ENCODE measurements at regions not wholly inside any gene's neighbourhood (a gene's known extent, or its start where the extent isn't known, plus 50 kb on each side); places are given as distances from the start of the nearest gene placed in this dataset.

DNA sequence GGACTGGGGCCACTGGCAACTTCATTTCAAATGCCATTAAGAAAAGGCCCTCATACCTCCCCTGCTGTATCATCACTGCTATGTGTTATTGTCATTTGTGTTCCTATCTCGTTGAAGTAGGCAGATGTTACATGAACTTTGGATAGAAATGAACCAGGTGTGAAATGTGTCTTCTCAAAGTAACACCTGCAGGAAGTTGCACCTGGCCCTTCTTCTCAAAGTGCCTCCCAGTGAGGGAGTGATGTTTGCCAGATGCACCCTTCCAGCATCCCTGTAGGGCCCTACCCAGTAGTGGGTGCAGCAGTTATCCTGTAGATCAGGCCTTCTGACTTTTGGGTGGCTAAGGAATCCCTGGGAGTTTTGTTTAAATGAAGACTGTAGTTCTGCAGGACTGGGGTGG is 197.7 kb upstream of the CTNNB1 start:
- Histone ChIP-seq H3K9me3 (ENCODE audit: control insufficient read depth, insufficient read depth, low read length) (no peaks in the 10 kb centered on the region), H3K36me3 (ENCODE audit: control insufficient read depth, insufficient read depth, low read length) (no peaks in the 10 kb centered on the region)

DNA sequence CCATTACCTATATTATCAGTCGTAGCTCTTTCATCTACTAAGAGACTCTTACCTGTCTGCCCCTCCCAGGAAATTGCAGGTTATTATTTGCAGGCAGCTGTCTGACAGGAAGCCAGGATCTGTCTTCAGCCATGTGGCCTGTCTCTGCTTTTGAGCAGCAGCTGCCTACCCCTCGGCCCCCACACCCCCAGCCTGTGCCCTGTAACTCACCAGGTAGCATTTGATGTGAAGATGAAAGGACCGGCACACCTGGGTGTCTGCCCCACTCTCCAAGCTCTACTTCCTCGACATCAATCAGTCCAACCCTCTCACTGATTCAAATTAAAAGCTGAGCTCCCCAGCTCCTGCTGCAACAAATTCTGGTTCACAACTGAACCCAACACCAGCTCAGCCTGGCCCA is 197.2 kb upstream of the CTNNB1 start:
- no peaks in the 10 kb centered on the region for H3K9me3 ChIP-seq (ENCODE audit: control insufficient read depth, insufficient read depth, low read length)
- H3K4me1 ChIP-seq (ENCODE audit: control insufficient read depth, insufficient read depth, low read length), result peaks cover 26% of the 10 kb centered on the region
- H3K36me3 ChIP-seq (ENCODE audit: control insufficient read depth, insufficient read depth, low read length), result no peaks in the 10 kb centered on the region
- H3K27ac ChIP-seq (ENCODE audit: low read depth, low read length), result no peak overlapping the region
- no peaks in the 10 kb centered on the region for H3K27me3 ChIP-seq (ENCODE audit: control insufficient read depth, insufficient read depth, low read length)
- H3K9ac ChIP-seq (ENCODE audit: low read depth, low read length), result no peak overlapping the region
- H3K4me3 ChIP-seq (ENCODE audit: low read depth, low read length), result no peak overlapping the region

More for the DNA sequence above, 197.7 kb upstream of the CTNNB1 start:
- Histone ChIP-seq H3K4me3 (ENCODE audit: low read depth, low read length) (no peak overlapping the region), H3K4me1 (ENCODE audit: control insufficient read depth, insufficient read depth, low read length) (peaks cover 31% of the 10 kb centered on the region), H3K27me3 (ENCODE audit: control insufficient read depth, insufficient read depth, low read length) (no peaks in the 10 kb centered on the region), H3K9ac (ENCODE audit: low read depth, low read length) (no peak overlapping the region), H3K27ac (ENCODE audit: low read depth, low read length) (no peak overlapping the region)

DNA sequence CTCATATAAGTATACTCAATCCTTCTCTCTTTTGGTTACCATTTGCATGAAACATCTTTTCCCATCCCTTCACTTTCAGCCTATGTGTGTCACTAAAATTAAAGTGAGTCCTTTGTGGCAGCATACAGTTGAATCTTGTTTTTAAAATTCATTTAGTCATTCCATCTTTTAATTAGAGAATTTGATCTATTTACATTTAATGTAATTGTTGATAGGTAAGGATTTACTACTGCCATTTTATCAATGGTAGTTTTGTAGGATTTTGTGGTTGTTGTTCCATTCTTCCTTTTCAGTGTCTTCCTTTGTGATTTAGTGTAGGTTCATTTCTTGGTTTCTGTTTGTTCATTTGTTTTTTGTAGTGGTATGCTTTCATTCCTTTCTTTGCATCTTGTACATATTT is 191.9 kb upstream of the CTNNB1 start:
- no peaks in the 10 kb centered on the region for H3K27me3 ChIP-seq (ENCODE audit: control insufficient read depth, insufficient read depth, low read length)
- H3K27ac ChIP-seq (ENCODE audit: low read depth, low read length), result no peak overlapping the region
- H3K4me1 ChIP-seq (ENCODE audit: control insufficient read depth, insufficient read depth, low read length), result no peaks in the 10 kb centered on the region
- no peaks in the 10 kb centered on the region for H3K36me3 ChIP-seq (ENCODE audit: control insufficient read depth, insufficient read depth, low read length)
- H3K4me3 ChIP-seq (ENCODE audit: low read depth, low read length), result no peak overlapping the region
- 0 out of 2 replicates have a peak, but pooled peaks cover 3% of the 10 kb centered on the region for H3K9me3 ChIP-seq (ENCODE audit: control insufficient read depth, insufficient read depth, low read length)
- no peak overlapping the region for H3K9ac ChIP-seq (ENCODE audit: low read depth, low read length)

DNA sequence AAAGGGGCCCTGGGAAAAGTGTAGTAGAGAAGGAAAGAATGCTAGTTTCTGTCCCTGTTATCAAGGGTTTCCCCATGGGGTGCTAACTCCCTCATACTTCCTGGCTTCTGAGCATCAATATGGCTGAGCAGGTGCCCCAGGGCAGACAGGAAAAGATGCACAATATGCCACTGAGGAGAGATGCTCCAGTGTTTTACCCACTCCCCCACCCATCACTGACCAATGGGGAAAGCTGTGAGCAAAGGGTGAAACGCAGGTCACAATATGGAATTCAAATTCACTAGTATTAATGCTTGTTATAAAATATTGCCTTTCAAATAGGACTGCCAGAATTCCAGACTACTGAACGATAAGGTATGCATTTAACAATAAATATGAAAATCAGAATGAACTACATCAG is 187.5 kb upstream of the CTNNB1 start:
- H3K36me3 ChIP-seq (ENCODE audit: control insufficient read depth, insufficient read depth, low read length), result no peaks in the 10 kb centered on the region
- no peaks in the 10 kb centered on the region for H3K27me3 ChIP-seq (ENCODE audit: control insufficient read depth, insufficient read depth, low read length)
- H3K9me3 ChIP-seq (ENCODE audit: control insufficient read depth, insufficient read depth, low read length), result 0 out of 2 replicates have a peak, but pooled peaks cover 3% of the 10 kb centered on the region
- H3K9ac ChIP-seq (ENCODE audit: low read depth, low read length), result no peak overlapping the region
- H3K4me1 ChIP-seq (ENCODE audit: control insufficient read depth, insufficient read depth, low read length), result 0 out of 2 replicates have a peak, but pooled peaks cover 4% of the 10 kb centered on the region
- no peak overlapping the region for H3K4me3 ChIP-seq (ENCODE audit: low read depth, low read length)
- H3K27ac ChIP-seq (ENCODE audit: low read depth, low read length), result no peak overlapping the region

DNA sequence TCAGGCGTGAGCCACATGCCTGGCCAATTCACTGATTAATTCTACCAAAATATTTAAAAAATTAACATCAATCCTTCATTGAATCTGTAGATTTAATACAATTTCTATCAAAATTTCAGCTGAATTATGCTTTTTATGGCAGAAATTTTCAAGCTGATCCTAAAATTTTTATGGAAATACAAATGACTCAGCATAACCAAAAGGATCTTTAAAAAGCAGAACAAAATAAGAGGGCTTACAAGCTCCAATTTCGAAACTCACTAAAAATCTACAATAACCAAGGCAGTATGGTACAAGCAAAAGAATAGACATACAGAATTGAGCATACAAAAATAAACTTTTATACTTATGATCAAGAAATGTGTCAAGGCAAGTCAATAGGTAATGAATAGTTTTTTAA is 180.4 kb upstream of the CTNNB1 start:
- no peaks in the 10 kb centered on the region for H3K36me3 ChIP-seq (ENCODE audit: control insufficient read depth, insufficient read depth, low read length)
- no peak overlapping the region for H3K9ac ChIP-seq (ENCODE audit: low read depth, low read length)
- no peaks in the 10 kb centered on the region for H3K9me3 ChIP-seq (ENCODE audit: control insufficient read depth, insufficient read depth, low read length)
- H3K4me1 ChIP-seq (ENCODE audit: control insufficient read depth, insufficient read depth, low read length), result 0 out of 2 replicates have a peak, but pooled peaks cover 4% of the 10 kb centered on the region
- no peak overlapping the region for H3K4me3 ChIP-seq (ENCODE audit: low read depth, low read length)
- no peaks in the 10 kb centered on the region for H3K27me3 ChIP-seq (ENCODE audit: control insufficient read depth, insufficient read depth, low read length)
- H3K27ac ChIP-seq (ENCODE audit: low read depth, low read length), result no peak overlapping the region

DNA sequence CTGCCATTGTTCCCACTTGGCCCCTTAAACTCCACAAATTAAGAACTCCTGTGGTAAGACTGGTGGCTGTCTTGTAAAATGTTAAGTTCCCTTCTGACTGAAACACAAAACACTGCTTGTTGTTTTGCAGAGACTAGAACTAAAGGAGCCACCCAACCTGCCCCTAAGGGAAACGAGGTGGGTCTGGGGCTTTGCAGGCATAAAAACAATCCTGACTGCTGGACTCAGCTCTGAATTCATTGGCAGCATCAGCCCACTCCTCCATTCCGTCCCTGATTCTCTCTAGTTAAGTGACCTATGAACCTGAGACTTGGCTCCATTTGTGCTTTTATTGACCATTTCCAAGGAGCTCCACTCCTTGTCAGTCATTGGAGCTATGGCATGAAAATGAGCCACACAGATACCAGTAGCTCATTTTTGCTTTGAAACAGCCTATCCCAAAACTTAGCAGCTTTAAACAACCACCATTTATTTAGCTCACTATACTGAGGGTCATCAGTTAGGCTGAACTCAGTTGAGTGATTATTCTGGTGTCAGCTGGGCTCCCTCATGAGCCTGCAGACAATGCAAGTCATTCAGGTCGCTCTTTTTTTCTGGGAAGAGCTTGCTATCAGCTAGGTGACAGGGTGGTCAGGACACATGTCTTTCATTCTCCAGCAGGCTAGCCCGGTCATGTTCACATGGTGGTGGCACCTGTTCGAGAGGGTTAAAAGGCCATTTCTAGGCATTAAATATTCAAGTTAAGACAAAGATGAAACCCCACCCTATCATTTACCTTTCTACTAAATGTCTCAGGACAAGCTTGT is 175.1 kb upstream of the CTNNB1 start:
- no peaks in the 10 kb centered on the region for H3K9me3 ChIP-seq (ENCODE audit: control insufficient read depth, insufficient read depth, low read length)
- no peaks in the 10 kb centered on the region for H3K27me3 ChIP-seq (ENCODE audit: control insufficient read depth, insufficient read depth, low read length)
- H3K4me1 ChIP-seq (ENCODE audit: control insufficient read depth, insufficient read depth, low read length), result no peaks in the 10 kb centered on the region
- H3K9ac ChIP-seq (ENCODE audit: low read depth, low read length), result no peak overlapping the region
- H3K36me3 ChIP-seq (ENCODE audit: control insufficient read depth, insufficient read depth, low read length), result no peaks in the 10 kb centered on the region
- H3K4me3 ChIP-seq (ENCODE audit: low read depth, low read length), result no peak overlapping the region
- no peak overlapping the region for H3K27ac ChIP-seq (ENCODE audit: low read depth, low read length)

DNA sequence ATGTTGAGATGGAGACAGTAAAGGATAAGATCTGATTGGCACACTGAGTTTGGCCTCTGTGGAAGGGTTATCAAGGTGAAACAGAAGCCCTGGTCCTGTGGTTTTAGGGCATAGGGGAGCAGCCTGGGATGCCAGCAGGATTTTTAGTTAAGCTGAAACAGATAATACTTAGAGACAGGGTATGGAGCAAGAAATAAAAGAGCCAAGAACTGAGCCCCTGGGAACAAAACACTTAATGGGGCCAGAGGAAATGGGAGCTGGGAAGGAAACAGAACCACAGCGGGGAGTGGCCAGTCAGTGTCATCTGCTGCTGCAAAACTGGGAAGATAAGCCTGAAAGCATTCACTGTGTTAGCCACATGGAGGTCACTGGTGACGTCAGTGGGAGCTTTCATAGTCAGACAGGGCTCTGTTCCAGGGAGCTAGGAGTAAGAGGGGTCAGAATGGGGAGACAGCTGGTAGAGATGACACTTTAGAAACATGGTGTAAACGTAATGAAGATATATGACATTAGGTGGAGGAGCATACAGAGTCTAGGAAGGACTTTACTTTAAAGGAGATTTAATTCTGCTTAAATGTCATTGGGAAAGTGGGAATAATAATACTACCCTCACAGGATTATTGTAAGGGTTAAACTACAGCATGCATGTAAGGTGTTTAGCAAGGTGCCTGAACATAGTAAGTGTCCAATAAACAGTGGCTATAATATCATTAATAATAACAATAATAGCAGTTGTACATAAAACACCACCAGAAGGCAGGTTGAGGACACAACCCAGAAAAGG is 172.7 kb upstream of the CTNNB1 start:
- Histone ChIP-seq H3K27ac (ENCODE audit: low read depth, low read length) (no peak overlapping the region), H3K27me3 (ENCODE audit: control insufficient read depth, insufficient read depth, low read length) (no peaks in the 10 kb centered on the region), H3K9me3 (ENCODE audit: control insufficient read depth, insufficient read depth, low read length) (no peaks in the 10 kb centered on the region), H3K4me1 (ENCODE audit: control insufficient read depth, insufficient read depth, low read length) (no peaks in the 10 kb centered on the region), H3K4me3 (ENCODE audit: low read depth, low read length) (no peak overlapping the region), H3K36me3 (ENCODE audit: control insufficient read depth, insufficient read depth, low read length) (no peaks in the 10 kb centered on the region), H3K9ac (ENCODE audit: low read depth, low read length) (no peak overlapping the region)

DNA sequence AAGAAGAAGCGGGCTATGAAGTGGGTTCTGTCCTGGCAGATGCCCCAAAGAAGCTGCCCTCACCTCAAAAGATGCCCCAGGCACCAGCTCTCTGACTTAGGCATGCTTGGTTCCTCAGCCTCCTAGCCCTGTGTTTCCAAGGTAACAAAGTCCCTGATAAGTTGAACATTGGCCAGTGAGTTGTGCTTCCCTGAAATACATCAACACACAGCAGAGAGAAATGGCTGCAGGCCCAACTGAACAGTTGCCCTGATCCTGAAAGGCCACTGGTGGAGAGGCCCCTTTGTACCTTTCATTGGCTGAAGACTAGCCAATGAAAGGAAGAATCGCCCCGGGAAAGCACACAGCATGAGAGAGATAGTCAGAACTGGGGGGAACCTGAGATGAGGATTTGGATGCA is 169.9 kb upstream of the CTNNB1 start:
- no peak overlapping the region for H3K4me3 ChIP-seq (ENCODE audit: low read depth, low read length)
- no peak overlapping the region for H3K9ac ChIP-seq (ENCODE audit: low read depth, low read length)
- H3K9me3 ChIP-seq (ENCODE audit: control insufficient read depth, insufficient read depth, low read length), result peaks cover 5% of the 10 kb centered on the region
- no peak overlapping the region for H3K27ac ChIP-seq (ENCODE audit: low read depth, low read length)
- no peaks in the 10 kb centered on the region for H3K36me3 ChIP-seq (ENCODE audit: control insufficient read depth, insufficient read depth, low read length)
- H3K27me3 ChIP-seq (ENCODE audit: control insufficient read depth, insufficient read depth, low read length), result no peaks in the 10 kb centered on the region
- H3K4me1 ChIP-seq (ENCODE audit: control insufficient read depth, insufficient read depth, low read length), result no peaks in the 10 kb centered on the region

DNA sequence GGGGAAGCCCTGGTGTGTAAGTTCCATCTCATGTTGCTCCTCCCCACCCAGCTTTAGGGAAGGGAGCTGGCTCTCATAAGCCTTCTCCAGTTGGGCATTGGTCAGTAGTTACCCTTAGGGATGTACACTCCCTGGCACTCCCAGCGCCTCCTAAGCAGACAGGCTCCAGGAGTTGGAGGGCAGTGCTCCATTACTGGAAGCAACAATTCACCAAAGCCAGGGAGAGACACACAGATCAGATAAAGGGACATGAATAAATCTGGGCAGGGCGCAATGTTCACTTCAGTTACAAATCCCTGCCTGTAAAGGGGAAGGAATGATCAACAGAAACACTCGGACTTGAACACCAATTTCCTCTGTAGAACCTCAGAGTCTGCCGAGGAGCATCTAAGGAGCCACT is 169.1 kb upstream of the CTNNB1 start:
- no peaks in the 10 kb centered on the region for H3K36me3 ChIP-seq (ENCODE audit: control insufficient read depth, insufficient read depth, low read length)
- H3K27ac ChIP-seq (ENCODE audit: low read depth, low read length), result no peak overlapping the region
- H3K9me3 ChIP-seq (ENCODE audit: control insufficient read depth, insufficient read depth, low read length), result peaks cover 5% of the 10 kb centered on the region
- H3K4me3 ChIP-seq (ENCODE audit: low read depth, low read length), result no peak overlapping the region
- no peaks in the 10 kb centered on the region for H3K4me1 ChIP-seq (ENCODE audit: control insufficient read depth, insufficient read depth, low read length)
- H3K27me3 ChIP-seq (ENCODE audit: control insufficient read depth, insufficient read depth, low read length), result no peaks in the 10 kb centered on the region
- H3K9ac ChIP-seq (ENCODE audit: low read depth, low read length), result no peak overlapping the region

DNA sequence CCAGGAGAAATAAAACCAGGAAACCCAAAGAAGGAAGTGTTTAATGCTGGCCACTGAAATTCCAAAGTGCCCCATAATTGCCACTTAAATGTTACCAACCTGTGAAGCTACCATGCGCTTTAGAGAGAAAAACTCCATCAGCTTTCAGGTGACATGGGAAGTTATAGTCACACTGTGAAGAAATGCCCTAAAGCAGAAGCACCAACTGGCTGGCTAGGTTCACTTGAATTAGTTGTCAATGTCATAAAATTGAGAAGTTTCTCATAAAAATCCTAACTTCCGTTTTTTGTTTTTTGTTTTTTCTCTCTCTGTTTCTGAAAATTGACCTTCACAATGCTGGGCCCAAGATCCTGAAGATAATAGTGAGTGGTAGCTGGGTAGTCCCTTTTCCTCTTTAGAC is 167.9 kb upstream of the CTNNB1 start:
- H3K4me3 ChIP-seq (ENCODE audit: low read depth, low read length), result no peak overlapping the region
- no peak overlapping the region for H3K9ac ChIP-seq (ENCODE audit: low read depth, low read length)
- no peaks in the 10 kb centered on the region for H3K36me3 ChIP-seq (ENCODE audit: control insufficient read depth, insufficient read depth, low read length)
- peaks cover 5% of the 10 kb centered on the region for H3K9me3 ChIP-seq (ENCODE audit: control insufficient read depth, insufficient read depth, low read length)
- H3K27me3 ChIP-seq (ENCODE audit: control insufficient read depth, insufficient read depth, low read length), result no peaks in the 10 kb centered on the region
- H3K4me1 ChIP-seq (ENCODE audit: control insufficient read depth, insufficient read depth, low read length), result no peaks in the 10 kb centered on the region
- H3K27ac ChIP-seq (ENCODE audit: low read depth, low read length), result no peak overlapping the region

DNA sequence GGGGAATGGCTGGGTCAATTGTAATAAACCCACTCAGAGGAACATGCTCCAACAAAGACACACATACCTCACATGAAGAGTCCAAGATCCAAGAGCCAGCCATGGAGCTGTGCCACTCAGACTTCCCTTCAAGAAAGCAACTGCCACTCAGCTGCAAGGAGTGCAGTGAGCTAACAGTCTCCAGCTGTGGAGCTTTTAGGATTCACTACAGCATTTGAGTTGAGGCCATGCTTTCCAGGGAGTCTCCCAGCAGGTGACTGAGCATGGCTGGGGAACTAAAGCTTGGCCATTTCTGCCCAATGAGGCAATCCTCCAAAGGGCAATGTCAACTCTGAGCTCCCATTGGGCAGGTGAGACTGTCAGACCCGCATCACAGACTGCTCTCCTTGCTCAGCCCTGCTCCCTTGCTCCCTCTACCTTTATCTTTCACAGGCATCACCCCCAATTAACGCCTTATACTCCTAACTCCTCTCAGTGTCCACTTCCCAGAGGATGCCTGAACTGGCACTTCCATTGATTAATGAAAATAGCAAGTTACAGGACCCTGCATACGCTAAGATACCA is 165.3 kb upstream of the CTNNB1 start:
- no peaks in the 10 kb centered on the region for H3K36me3 ChIP-seq (ENCODE audit: control insufficient read depth, insufficient read depth, low read length)
- no peak overlapping the region for H3K9ac ChIP-seq (ENCODE audit: low read depth, low read length)
- no peaks in the 10 kb centered on the region for H3K4me1 ChIP-seq (ENCODE audit: control insufficient read depth, insufficient read depth, low read length)
- no peaks in the 10 kb centered on the region for H3K27me3 ChIP-seq (ENCODE audit: control insufficient read depth, insufficient read depth, low read length)
- peaks cover 5% of the 10 kb centered on the region for H3K9me3 ChIP-seq (ENCODE audit: control insufficient read depth, insufficient read depth, low read length)
- H3K4me3 ChIP-seq (ENCODE audit: low read depth, low read length), result no peak overlapping the region
- no peak overlapping the region for H3K27ac ChIP-seq (ENCODE audit: low read depth, low read length)
